DND-41 (cell line): ENCODE measurements at regions not wholly inside any gene's neighbourhood (a gene's known extent, or its start where the extent isn't known, plus 50 kb on each side); places are given as distances from the start of the nearest gene placed in this dataset.

Experiments
- ATAC-seq: fragments of 200-7000 bp; cut with Tn5 transposase; 3 replicates; pipeline ENCODE4 v1.9.1; 2021; ENCODE audit warnings: low read depth; ENCODE audit not compliant: insufficient read depth
- DNase-seq: peaks from one replicate; pipeline ENCODE4 v3.0.0-alpha.2; 2020
- H2AFZ ChIP-seq: 2 replicates; pipeline ENCODE4 v1.6.0; 2012; ENCODE audit warnings: low read depth, low read length
- H3K27ac ChIP-seq: 2 replicates; pipeline ENCODE4 v1.5.1; 2012; ENCODE audit warnings: low read length, inconsistent platforms
- H3K27me3 ChIP-seq: fragments of 200-600 bp; sonication (generic); 2 replicates; pipeline ENCODE4 v1.6.0; 2012; ENCODE audit warnings: low read length, mild to moderate bottlenecking, inconsistent platforms; ENCODE audit not compliant: insufficient read depth, poor library complexity
- H3K36me3 ChIP-seq: 2 replicates; pipeline ENCODE4 v1.5.1; 2012; ENCODE audit warnings: low read length, inconsistent platforms; ENCODE audit not compliant: insufficient read depth
- H3K4me1 ChIP-seq: 2 replicates; pipeline ENCODE4 v1.5.1; 2012; ENCODE audit warnings: mild to moderate bottlenecking, low read length; ENCODE audit not compliant: insufficient read depth
- H3K4me2 ChIP-seq: 2 replicates; pipeline ENCODE4 v1.6.0; 2012; ENCODE audit warnings: mild to moderate bottlenecking, moderate library complexity, low read length, inconsistent platforms; ENCODE audit not compliant: insufficient read depth
- H3K4me3 ChIP-seq, 2 experiments: fragments of 200-600 bp in 1 of 2; shearing (Covaris generic) in 1 of 2; 2 replicates each; pipeline ENCODE4 v1.5.1; 2012 to 2016; ENCODE audit warnings: inconsistent platforms in 2 of 2, low read length in 2 of 2, mild to moderate bottlenecking in 2 of 2, low read depth in 1 of 2, moderate library complexity in 1 of 2
- H3K79me2 ChIP-seq: 2 replicates; pipeline ENCODE4 v1.6.0; 2012; ENCODE audit warnings: low read length, inconsistent platforms; ENCODE audit not compliant: insufficient read depth
- H3K9ac ChIP-seq: 2 replicates; pipeline ENCODE4 v1.6.0; 2012; ENCODE audit warnings: low read depth, mild to moderate bottlenecking, inconsistent platforms, low read length, moderate library complexity
- H3K9me3 ChIP-seq: 2 replicates; pipeline ENCODE4 v1.5.1; 2012; ENCODE audit warnings: low read length, moderate library complexity, mild to moderate bottlenecking, inconsistent platforms; ENCODE audit not compliant: insufficient read depth, severe bottlenecking
- H4K20me1 ChIP-seq: 2 replicates; pipeline ENCODE4 v1.6.0; 2012; ENCODE audit warnings: low read length; ENCODE audit not compliant: insufficient read depth
- EZH2 ChIP-seq: IDR thresholded peaks from 3 replicates; pipeline ENCODE4 v1.6.1; 2012; ENCODE audit warnings: borderline replicate concordance, low read depth, mild to moderate bottlenecking, moderate library complexity, low read length, inconsistent platforms; ENCODE audit not compliant: severe bottlenecking
- TF ChIP-seq, protein P1 (sequence below): IDR thresholded peaks from 2 replicates; pipeline ENCODE4 v1.5.1; 2012; ENCODE audit warnings: borderline replicate concordance, low read length, moderate library complexity, mild to moderate bottlenecking; ENCODE audit not compliant: poor library complexity, severe bottlenecking; ENCODE audit errors: extremely low read depth

DNA sequence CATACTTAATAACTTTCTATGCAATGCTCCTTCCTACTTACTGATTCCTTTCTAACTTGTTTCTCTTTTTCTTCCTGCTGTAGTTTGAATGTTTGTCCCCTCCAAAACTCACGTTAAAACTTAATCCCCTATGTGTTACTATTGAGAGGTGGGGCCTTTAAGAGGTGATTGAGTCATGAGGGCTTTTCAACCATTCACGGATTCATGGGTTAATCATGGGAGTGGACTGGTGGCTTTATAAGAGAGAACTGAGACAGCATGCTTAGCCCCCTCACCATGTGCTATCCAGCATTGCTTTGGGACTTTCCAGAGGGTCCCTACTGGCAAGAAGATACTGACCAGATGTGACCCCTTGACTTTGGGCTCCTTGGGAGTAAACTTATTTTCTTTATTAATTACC, 66.0 kb upstream of the TRIM9 start:
- Histone ChIP-seq H3K4me1 (no peaks in the 10 kb centered on the region), H3K9ac (no peak overlapping the region), H3K27ac (no peak overlapping the region), H4K20me1 (no peaks in the 10 kb centered on the region), H3K4me2 (no peak overlapping the region), H3K27me3 (no peaks in the 10 kb centered on the region), H3K4me3 (no peak overlapping the region), H3K36me3 (no peaks in the 10 kb centered on the region), H2AFZ (no peak overlapping the region), H3K9me3 (no peaks in the 10 kb centered on the region), H3K79me2 (no peaks in the 10 kb centered on the region)
- DNase-seq: no peak
- TF ChIP-seq EZH2: no peak
- TF ChIP-seq, protein P1, sequence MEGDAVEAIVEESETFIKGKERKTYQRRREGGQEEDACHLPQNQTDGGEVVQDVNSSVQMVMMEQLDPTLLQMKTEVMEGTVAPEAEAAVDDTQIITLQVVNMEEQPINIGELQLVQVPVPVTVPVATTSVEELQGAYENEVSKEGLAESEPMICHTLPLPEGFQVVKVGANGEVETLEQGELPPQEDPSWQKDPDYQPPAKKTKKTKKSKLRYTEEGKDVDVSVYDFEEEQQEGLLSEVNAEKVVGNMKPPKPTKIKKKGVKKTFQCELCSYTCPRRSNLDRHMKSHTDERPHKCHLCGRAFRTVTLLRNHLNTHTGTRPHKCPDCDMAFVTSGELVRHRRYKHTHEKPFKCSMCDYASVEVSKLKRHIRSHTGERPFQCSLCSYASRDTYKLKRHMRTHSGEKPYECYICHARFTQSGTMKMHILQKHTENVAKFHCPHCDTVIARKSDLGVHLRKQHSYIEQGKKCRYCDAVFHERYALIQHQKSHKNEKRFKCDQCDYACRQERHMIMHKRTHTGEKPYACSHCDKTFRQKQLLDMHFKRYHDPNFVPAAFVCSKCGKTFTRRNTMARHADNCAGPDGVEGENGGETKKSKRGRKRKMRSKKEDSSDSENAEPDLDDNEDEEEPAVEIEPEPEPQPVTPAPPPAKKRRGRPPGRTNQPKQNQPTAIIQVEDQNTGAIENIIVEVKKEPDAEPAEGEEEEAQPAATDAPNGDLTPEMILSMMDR: no peak
- ATAC-seq: no peak

DNA sequence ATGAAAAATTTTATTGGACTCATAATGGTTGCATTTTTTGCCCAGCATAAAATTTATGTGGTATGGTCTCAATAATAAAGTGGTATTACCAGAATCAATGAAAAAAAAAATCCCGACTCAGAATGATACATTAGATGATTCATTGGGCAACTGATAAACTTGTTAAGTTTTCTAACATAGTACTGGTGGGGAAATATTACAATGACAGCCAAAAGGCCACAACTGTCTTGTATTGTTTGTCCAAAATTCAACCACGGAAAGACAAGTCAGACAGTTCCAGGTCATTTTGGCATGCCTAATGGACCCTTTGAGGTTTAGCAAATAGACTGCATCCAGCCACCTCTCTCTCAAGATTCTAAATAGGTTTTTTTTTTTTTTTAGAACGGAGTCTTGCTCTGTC, 70.5 kb upstream of the TRIM9 start:
- Histone ChIP-seq H4K20me1 (no peaks in the 10 kb centered on the region), H3K79me2 (no peaks in the 10 kb centered on the region), H3K9me3 (no peaks in the 10 kb centered on the region), H3K27ac (no peak overlapping the region), H3K4me1 (no peaks in the 10 kb centered on the region), H3K4me3 (no peak overlapping the region), H3K27me3 (no peaks in the 10 kb centered on the region), H3K4me2 (no peak overlapping the region), H3K36me3 (no peaks in the 10 kb centered on the region), H3K9ac (no peak overlapping the region), H2AFZ (no peak overlapping the region)
- no peak for ATAC-seq
- DNase-seq: no peak
- no peak for TF ChIP-seq EZH2
- TF ChIP-seq, protein P1: no peak

DNA sequence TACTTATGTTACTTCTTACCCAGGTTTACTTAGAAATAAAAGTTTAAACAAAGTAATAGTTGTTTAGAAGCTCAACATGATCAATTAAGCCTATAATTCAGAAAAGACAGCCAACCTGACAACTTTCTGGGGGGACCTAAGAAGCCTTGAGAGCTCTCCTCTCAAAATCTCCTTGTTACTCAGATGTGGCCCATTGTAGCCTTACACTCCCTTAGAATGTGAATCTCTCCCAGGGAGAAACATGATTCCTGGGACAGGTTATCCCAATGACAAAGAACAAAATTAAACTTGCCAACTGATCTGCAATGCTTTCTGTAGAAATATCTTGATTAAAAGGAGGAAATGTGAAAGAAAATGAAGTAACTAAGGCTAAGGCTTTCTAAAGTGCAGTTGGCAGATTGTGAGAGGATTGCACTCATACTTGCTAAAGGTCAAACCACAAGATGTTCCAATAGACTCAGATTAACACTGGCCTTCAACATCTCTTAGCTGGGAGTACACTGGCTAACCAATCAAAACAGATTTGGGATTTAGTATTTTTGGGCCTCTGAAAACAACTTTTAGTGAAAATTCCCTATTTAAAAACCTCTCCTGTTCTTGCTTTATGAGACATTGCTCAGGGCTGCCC, 72.3 kb upstream of the TMX1 start:
- no peak for DNase-seq
- no peak overlapping the region for H2AFZ ChIP-seq
- H4K20me1 ChIP-seq: no peaks in the 10 kb centered on the region
- H3K4me1 ChIP-seq: no peaks in the 10 kb centered on the region
- H3K4me3 ChIP-seq: no peak overlapping the region
- H3K36me3 ChIP-seq: no peaks in the 10 kb centered on the region
- no peak for TF ChIP-seq EZH2
- TF ChIP-seq, protein P1: no peak
- ATAC-seq: no peak
- H3K9me3 ChIP-seq: no peaks in the 10 kb centered on the region
- no peaks in the 10 kb centered on the region for H3K27me3 ChIP-seq
- H3K9ac ChIP-seq: no peak overlapping the region
- no peaks in the 10 kb centered on the region for H3K79me2 ChIP-seq
- no peak overlapping the region for H3K27ac ChIP-seq
- no peak overlapping the region for H3K4me2 ChIP-seq

DNA sequence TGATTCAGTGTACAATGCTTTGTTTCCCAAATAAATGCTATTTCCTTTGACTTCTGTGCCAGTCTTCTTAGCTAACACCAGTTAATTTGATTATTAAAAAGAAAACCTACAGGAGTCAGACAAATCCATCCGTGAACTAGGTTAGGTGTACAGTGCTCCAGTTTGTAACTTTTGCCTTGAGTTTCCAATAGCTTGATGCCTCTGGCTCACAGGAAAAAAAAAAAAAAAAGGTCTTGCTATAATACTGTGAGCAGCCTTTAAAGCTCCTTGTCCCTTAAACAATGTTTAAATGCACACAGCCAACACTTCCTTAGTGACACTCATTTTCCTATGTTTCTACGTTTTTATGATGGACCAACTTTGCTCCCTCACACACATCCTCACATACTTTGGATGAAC, 71.8 kb upstream of the TMX1 start:
- Histone ChIP-seq H3K27me3 (no peaks in the 10 kb centered on the region), H3K9me3 (no peaks in the 10 kb centered on the region), H3K4me1 (no peaks in the 10 kb centered on the region), H3K4me2 (no peak overlapping the region), H3K27ac (no peak overlapping the region), H3K79me2 (no peaks in the 10 kb centered on the region), H3K36me3 (no peaks in the 10 kb centered on the region), H4K20me1 (no peaks in the 10 kb centered on the region), H3K4me3 (no peak overlapping the region), H3K9ac (no peak overlapping the region), H2AFZ (no peak overlapping the region)
- DNase-seq: no peak
- TF ChIP-seq EZH2: no peak
- TF ChIP-seq, protein P1: no peak
- ATAC-seq: no peak
